ENCODE measurements at regions not wholly inside any gene's neighbourhood (a gene's known extent, or its start where the extent isn't known, plus 50 kb on each side); places are given as distances from the start of the nearest gene placed in this dataset.

DNA sequence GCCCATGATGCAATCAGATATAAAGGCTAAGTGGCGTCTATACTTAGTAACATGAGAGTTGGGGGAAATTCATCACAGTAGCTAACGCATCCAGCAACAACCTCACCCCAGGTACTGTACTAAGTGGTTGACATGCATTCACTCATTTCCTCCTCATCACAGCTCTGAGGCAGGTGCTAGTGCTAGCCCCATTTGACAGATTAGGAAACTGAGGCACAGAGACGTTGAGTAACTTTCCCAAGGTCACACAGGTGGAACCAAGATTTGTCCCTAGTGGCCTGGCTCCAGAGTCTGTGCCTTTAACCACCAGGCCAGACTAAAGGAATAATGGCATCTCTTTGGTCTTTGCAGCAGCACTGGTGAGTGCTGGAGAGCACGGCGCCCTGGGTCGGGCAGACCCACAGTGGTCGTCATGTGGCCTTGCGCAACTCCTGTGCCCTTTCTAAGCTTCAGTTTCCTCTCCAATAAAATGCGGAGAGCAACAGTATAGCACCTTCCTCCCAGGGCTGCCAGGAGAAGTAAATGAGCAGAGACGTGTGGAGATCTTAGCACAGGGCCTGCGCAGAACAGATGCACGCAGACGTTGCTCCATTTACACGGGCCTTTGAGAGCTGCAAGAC, 186.4 kb downstream of the BCOR start:
- H3K4me3 ChIP-seq (ENCODE audit: insufficient read depth, low read depth, low read length): no peak overlapping the region
- peaks cover 9% of the 10 kb centered on the region for H3K4me1 ChIP-seq (ENCODE audit: control insufficient read depth, insufficient read depth, low read length)
- H4K20me1 ChIP-seq (ENCODE audit: insufficient read depth, low read length): no peaks in the 10 kb centered on the region; the same call in 1 of the 2 replicates
- POLR2A ChIA-PET (ENCODE audit: unreplicated experiment): no interaction called here
- no peak overlapping the region for H4K5ac ChIP-seq (ENCODE audit: low read depth, low read length)
- CTCF ChIA-PET: interaction anchor here (0.7 kb wide), 1 partner anchor 164 kb away, joined by 3 read pairs; no protein-coding TSS in a partner anchor
- H2BK5ac ChIP-seq (ENCODE audit: low read depth, low read length, poor library complexity, severe bottlenecking): no peak overlapping the region
- H2BK120ac ChIP-seq (ENCODE audit: low read depth, low read length): no peak overlapping the region
- ATAC-seq (ENCODE audit: low read depth) (no peak), DNase-seq (no peak)
- no peak overlapping the region for H3K18ac ChIP-seq (ENCODE audit: low read depth, low read length)
- no peak overlapping the region for H3K23ac ChIP-seq (ENCODE audit: low read depth, low read length)
- no peaks in the 10 kb centered on the region for H3K36me3 ChIP-seq (ENCODE audit: control insufficient read depth, insufficient read depth, low read length)
- H3K4me2 ChIP-seq (ENCODE audit: low read depth, low read length): no peak overlapping the region
- H3K14ac ChIP-seq (replicated peaks; ENCODE audit: low read depth, low read length): no peak overlapping the region
- dilution Hi-C loops (cut with HindIII; ENCODE audit: low sequenced_read_pairs, unreplicated experiment): no loop called here
- H3K27me3 ChIP-seq (ENCODE audit: control insufficient read depth, insufficient read depth, low read length): no peaks in the 10 kb centered on the region; the same call in 1 of the 2 replicates
- no peak for TF ChIP-seq CHD1 (IDR thresholded peaks at IDR 0.05; ENCODE audit: low read depth, low read length)
- no peak for TF ChIP-seq RCOR1 (IDR thresholded peaks at IDR 0.05; ENCODE audit: insufficient replicate concordance, low read length)
- TF ChIP-seq CEBPB (IDR thresholded peaks at IDR 0.05; ENCODE audit: low read depth, low read length): peak; percentile 60
- no peak for TF ChIP-seq FOS (IDR thresholded peaks at IDR 0.05; ENCODE audit: low read depth, low read length)
- TF ChIP-seq, protein P1, sequence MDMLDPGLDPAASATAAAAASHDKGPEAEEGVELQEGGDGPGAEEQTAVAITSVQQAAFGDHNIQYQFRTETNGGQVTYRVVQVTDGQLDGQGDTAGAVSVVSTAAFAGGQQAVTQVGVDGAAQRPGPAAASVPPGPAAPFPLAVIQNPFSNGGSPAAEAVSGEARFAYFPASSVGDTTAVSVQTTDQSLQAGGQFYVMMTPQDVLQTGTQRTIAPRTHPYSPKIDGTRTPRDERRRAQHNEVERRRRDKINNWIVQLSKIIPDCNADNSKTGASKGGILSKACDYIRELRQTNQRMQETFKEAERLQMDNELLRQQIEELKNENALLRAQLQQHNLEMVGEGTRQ (IDR thresholded peaks at IDR 0.05; ENCODE audit: low read depth, low read length): no peak
- no peak overlapping the region for H2BK20ac ChIP-seq (ENCODE audit: low read depth, low read length)
- H2AK5ac ChIP-seq (ENCODE audit: low read depth, low read length): no peak overlapping the region
- H3K27ac ChIP-seq (ENCODE audit: insufficient read depth, low read length): no peak overlapping the region
- no peak overlapping the region for H2AK9ac ChIP-seq (replicated peaks; ENCODE audit: low read depth, low read length, poor library complexity)
- no peaks in the 10 kb centered on the region for H3K79me1 ChIP-seq (ENCODE audit: low read depth in 1 of 2, low read length in 2 of 2)
- H3K9me3 ChIP-seq (ENCODE audit: control insufficient read depth, insufficient read depth, low read length): no peaks in the 10 kb centered on the region; the same call in 1 of the 2 replicates
- BruUV-seq (replicated peaks): no TSS peak
- WGBS, 2 experiments (ENCODE audit: extremely low coverage in 2 of 2, insufficient read length in 1 of 2): 73% methylated on average over 1 of the region's 14 CpGs; no CpG with 5 or more reads in 1 of the 2 experiments
- H4K91ac ChIP-seq (ENCODE audit: insufficient read depth, low read depth, low read length): no peak overlapping the region
- in situ Hi-C loops (cut with MboI; ENCODE audit: low sequenced_read_pairs): no loop called here
- intact Hi-C loops (cut with micrococcal nuclease): no loop called here
- no peak overlapping the region for H4K8ac ChIP-seq (ENCODE audit: low read depth in 2 of 2, low read length in 2 of 2)
- no peak overlapping the region for H3K4ac ChIP-seq (ENCODE audit: low read depth, low read length)
- H3K9ac ChIP-seq (ENCODE audit: low read depth, low read length): no peak overlapping the region
- 0 out of 2 replicates have a peak, but pooled peaks cover 2% of the 10 kb centered on the region for H3K9me1 ChIP-seq (ENCODE audit: insufficient read depth, low read length)
- no peak overlapping the region for H3K56ac ChIP-seq (ENCODE audit: extremely low read depth, insufficient read depth, low read length)
- H2AFZ ChIP-seq (replicated peaks; ENCODE audit: low read length, poor library complexity): no peak overlapping the region
- no peak overlapping the region for H2BK15ac ChIP-seq (ENCODE audit: low read depth, low read length)

Measured in IMR-90 (cell line).